ENCODE measurements at regions not wholly inside any gene's neighbourhood (a gene's known extent, or its start where the extent isn't known, plus 50 kb on each side); places are given as distances from the start of the nearest gene placed in this dataset.
"Not testable (repeated sequence)": the region's sequence is repeated elsewhere in the genome, so short reads cannot be mapped to it uniquely, and the experiment has no call there.

GRCh38 chr9:40927260-40927631 lies 201.2 kb downstream of the FOXD4L6 start:
- no peak for TF ChIP-seq CTCF (IDR thresholded peaks at IDR 0.05; ENCODE audit: low read depth, low read length)
- no peak for DNase-seq (ENCODE audit: low read depth in 1 of 2, low spot score in 1 of 2)
- Histone ChIP-seq H3K4me1 (ENCODE audit: low read depth) (no peaks in the 10 kb centered on the region), H3K9me3 (ENCODE audit: low read depth) (peaks cover 48% of the 10 kb centered on the region), H3K4me3 (no peak overlapping the region), H3K36me3 (no peaks in the 10 kb centered on the region), H3K27ac (no peak overlapping the region), H3K27me3 (no peaks in the 10 kb centered on the region)

GRCh38 chr9:40926404-40927259 lies 201.8 kb downstream of the FOXD4L6 start:
- H3K27ac ChIP-seq = no peak overlapping the region
- no peaks in the 10 kb centered on the region for H3K27me3 ChIP-seq
- H3K4me1 ChIP-seq (ENCODE audit: low read depth) = no peaks in the 10 kb centered on the region
- H3K4me3 ChIP-seq = no peak overlapping the region
- H3K9me3 ChIP-seq (ENCODE audit: low read depth) = peaks cover 48% of the 10 kb centered on the region
- TF ChIP-seq CTCF (IDR thresholded peaks at IDR 0.05; ENCODE audit: low read depth, low read length) = no peak
- H3K36me3 ChIP-seq = no peaks in the 10 kb centered on the region
- no peak for DNase-seq (ENCODE audit: low read depth in 1 of 2, low spot score in 1 of 2)

GRCh38 chr9:40925149-40925548 lies 203.3 kb downstream of the FOXD4L6 start:
- DNase-seq (ENCODE audit: low read depth in 1 of 2, low spot score in 1 of 2) = no peak
- TF ChIP-seq CTCF (IDR thresholded peaks at IDR 0.05; ENCODE audit: low read depth, low read length) = no peak
- Histone ChIP-seq H3K4me1 (ENCODE audit: low read depth) (no peaks in the 10 kb centered on the region), H3K36me3 (no peaks in the 10 kb centered on the region), H3K27me3 (no peaks in the 10 kb centered on the region), H3K9me3 (ENCODE audit: low read depth) (peaks cover 48% of the 10 kb centered on the region), H3K4me3 (no peak overlapping the region), H3K27ac (no peak overlapping the region)

- H3K27me3 ChIP-seq; DNase-seq (ENCODE audit: low read depth in 1 of 2, low spot score in 1 of 2); H3K36me3 ChIP-seq; H3K27ac ChIP-seq; H3K4me3 ChIP-seq; H3K4me1 ChIP-seq (ENCODE audit: low read depth): not testable (repeated sequence)
- H3K9me3 ChIP-seq (ENCODE audit: low read depth) = peaks cover 24% of the 10 kb centered on the region
These were observed 212.1 kb downstream of the FOXD4L6 start for GRCh38 chr9:40916399-40916783.

GRCh38 chr9:40915660-40916398 lies 212.7 kb downstream of the FOXD4L6 start:
- H3K9me3 ChIP-seq (ENCODE audit: low read depth) = peaks cover 24% of the 10 kb centered on the region
- not testable (repeated sequence) for H3K27me3 ChIP-seq; DNase-seq (ENCODE audit: low read depth in 1 of 2, low spot score in 1 of 2)

GRCh38 chr9:40914772-40915659 lies 213.5 kb downstream of the FOXD4L6 start:
- no peaks in the 10 kb centered on the region for H3K4me1 ChIP-seq (ENCODE audit: low read depth)
- H3K27me3 ChIP-seq = no peaks in the 10 kb centered on the region
- no peak overlapping the region for H3K4me3 ChIP-seq
- no peak overlapping the region for H3K27ac ChIP-seq
- no peaks in the 10 kb centered on the region for H3K36me3 ChIP-seq
- no peak for TF ChIP-seq CTCF (IDR thresholded peaks at IDR 0.05; ENCODE audit: low read depth, low read length)
- H3K9me3 ChIP-seq (ENCODE audit: low read depth) = peaks cover 28% of the 10 kb centered on the region
- DNase-seq (ENCODE audit: low read depth in 1 of 2, low spot score in 1 of 2) = no peak

More at GRCh38 chr9:40915660-40916398, 212.7 kb downstream of the FOXD4L6 start:
- H3K27ac ChIP-seq; H3K4me3 ChIP-seq; H3K4me1 ChIP-seq (ENCODE audit: low read depth); H3K36me3 ChIP-seq: not testable (repeated sequence)
